GM23248 (cell line): ENCODE measurements at regions not wholly inside any gene's neighbourhood (a gene's known extent, or its start where the extent isn't known, plus 50 kb on each side); places are given as distances from the start of the nearest gene placed in this dataset.

Experiments
- DNase-seq: peaks from one replicate; pipeline ENCODE4 v3.0.0-alpha.2; 2015
- H2AFZ ChIP-seq: fragments of 200-600 bp; sonication (generic); 2 replicates; pipeline ENCODE4 v1.6.1; 2016; ENCODE audit warnings: antibody characterized with exemption
- H3F3A ChIP-seq: fragments of 200-600 bp; sonication (generic); 2 replicates; pipeline ENCODE4 v1.6.1; 2016; ENCODE audit warnings: mild to moderate bottlenecking, antibody characterized with exemption, mixed run types; ENCODE audit not compliant: insufficient read depth
- H3K27ac ChIP-seq: fragments of 200-600 bp; sonication (generic); 2 replicates; pipeline ENCODE4 v1.5.1; 2016; ENCODE audit warnings: mild to moderate bottlenecking
- H3K27me3 ChIP-seq: fragments of 200-600 bp; sonication (generic); replicated peaks from 2 replicates; pipeline ENCODE4 v1.6.1; 2016; ENCODE audit warnings: mild to moderate bottlenecking; ENCODE audit not compliant: insufficient read depth
- H3K36me3 ChIP-seq: fragments of 200-600 bp; sonication (generic); 2 replicates; pipeline ENCODE4 v1.6.1; 2016; ENCODE audit warnings: low read depth, mild to moderate bottlenecking
- H3K4me1 ChIP-seq: fragments of 200-600 bp; sonication (generic); 2 replicates; pipeline ENCODE4 v1.6.1; 2016; ENCODE audit warnings: mild to moderate bottlenecking; ENCODE audit not compliant: insufficient read depth
- H3K4me2 ChIP-seq: fragments of 200-600 bp; sonication (generic); one replicate; pipeline ENCODE4 v1.6.1; 2016; ENCODE audit warnings: mild to moderate bottlenecking; ENCODE audit not compliant: unreplicated experiment
- H3K4me3 ChIP-seq: fragments of 200-600 bp; sonication (generic); 2 replicates; pipeline ENCODE4 v1.5.1; 2016; ENCODE audit warnings: mild to moderate bottlenecking
- H3K79me2 ChIP-seq: fragments of 200-600 bp; sonication (generic); 2 replicates; pipeline ENCODE4 v1.6.1; 2016; ENCODE audit warnings: mild to moderate bottlenecking; ENCODE audit not compliant: insufficient read depth
- H3K9ac ChIP-seq: fragments of 200-600 bp; sonication (generic); 2 replicates; pipeline ENCODE4 v1.6.1; 2016; ENCODE audit warnings: mild to moderate bottlenecking
- H3K9me2 ChIP-seq: fragments of 200-600 bp; sonication (generic); 2 replicates; pipeline ENCODE4 v1.6.1; 2016; ENCODE audit warnings: mixed run types, mild to moderate bottlenecking, moderate library complexity; ENCODE audit not compliant: insufficient read depth
- H3K9me3 ChIP-seq: fragments of 200-600 bp; sonication (generic); one replicate; pipeline ENCODE4 v1.6.1; 2017; ENCODE audit warnings: low read depth
- H4K20me1 ChIP-seq: fragments of 200-600 bp; sonication (generic); 2 replicates; pipeline ENCODE4 v1.6.0; 2016; ENCODE audit not compliant: insufficient read depth
- EZH2 ChIP-seq: fragments of 200-600 bp; sonication (generic); IDR thresholded peaks from 2 replicates; pipeline ENCODE4 v1.6.1; 2018; ENCODE audit warnings: antibody characterized with exemption, mild to moderate bottlenecking; ENCODE audit not compliant: insufficient read depth, poor library complexity, severe bottlenecking
- EZH2phosphoT487 ChIP-seq: fragments of 200-600 bp; sonication (generic); IDR thresholded peaks from 2 replicates; pipeline ENCODE4 v1.6.1; 2018; ENCODE audit warnings: antibody characterized with exemption, moderate library complexity, mild to moderate bottlenecking, low read depth; ENCODE audit not compliant: insufficient read depth
- WGBS, 2 experiments: methylation state at CpG; one replicate each; pipeline ENCODE4 v1.1.6; 2015 to 2017; ENCODE audit warnings: low lambda C conversion rate in 2 of 2, low coverage in 1 of 2; ENCODE audit errors: missing lambda C conversion rate in 2 of 2; 5-methylcytosine and 5-hydroxymethylcytosine counted together
- in situ Hi-C: fragments of 300-500 bp; cut with MboI; formaldehyde crosslinking; loops from 2 replicates; pipeline ENCODE4 v1.15.0; 2020

GRCh38 chr16:64090327-64090726 lies 1031.5 kb downstream of the CDH11 start:
- H3K36me3 ChIP-seq, result no peaks in the 10 kb centered on the region
- in situ Hi-C loops, result no loop called here
- H3K79me2 ChIP-seq, result no peaks in the 10 kb centered on the region
- H3K9me3 ChIP-seq, result no peaks in the 10 kb centered on the region
- DNase-seq, result no peak
- H3K4me2 ChIP-seq, result no peak overlapping the region
- H3K27me3 ChIP-seq, result no peaks in the 10 kb centered on the region
- peaks cover 24% of the 10 kb centered on the region for H3F3A ChIP-seq
- no peak overlapping the region for H2AFZ ChIP-seq
- TF ChIP-seq EZH2 (no peak), EZH2phosphoT487 (no peak)
- peaks cover 35% of the 10 kb centered on the region for H3K4me1 ChIP-seq
- no peak overlapping the region for H3K9ac ChIP-seq
- 74 to 79% methylated on average over 2 of the region's 2 CpGs for WGBS, 2 experiments
- H3K9me2 ChIP-seq, result no peaks in the 10 kb centered on the region
- H4K20me1 ChIP-seq, result no peaks in the 10 kb centered on the region
- no peak overlapping the region for H3K4me3 ChIP-seq
- H3K27ac ChIP-seq, result no peak overlapping the region

GRCh38 chr16:64089697-64090096 lies 1032.2 kb downstream of the CDH11 start:
- no peaks in the 10 kb centered on the region for H4K20me1 ChIP-seq
- H3K36me3 ChIP-seq, result no peaks in the 10 kb centered on the region
- TF ChIP-seq EZH2 (no peak), EZH2phosphoT487 (no peak)
- H3F3A ChIP-seq, result peaks cover 20% of the 10 kb centered on the region; the same call in 1 of the 2 replicates
- H2AFZ ChIP-seq, result no peak overlapping the region
- no peak overlapping the region for H3K9ac ChIP-seq
- H3K27me3 ChIP-seq, result no peaks in the 10 kb centered on the region
- H3K4me1 ChIP-seq, result peaks cover 29% of the 10 kb centered on the region
- DNase-seq, result peak; percentile 38
- no peaks in the 10 kb centered on the region for H3K9me3 ChIP-seq
- in situ Hi-C loops, result no loop called here
- no peaks in the 10 kb centered on the region for H3K9me2 ChIP-seq
- H3K79me2 ChIP-seq, result no peaks in the 10 kb centered on the region
- H3K4me2 ChIP-seq, result no peak overlapping the region
- H3K4me3 ChIP-seq, result no peak overlapping the region
- no peak overlapping the region for H3K27ac ChIP-seq

- in situ Hi-C loops, result no loop called here
- Histone ChIP-seq H3K9me2 (no peaks in the 10 kb centered on the region), H3K27ac (no peak overlapping the region), H3K4me1 (peaks cover 20% of the 10 kb centered on the region), H3K4me3 (no peak overlapping the region), H3K4me2 (no peak overlapping the region), H3K9me3 (no peaks in the 10 kb centered on the region), H3K79me2 (no peaks in the 10 kb centered on the region), H3F3A (peaks cover 11% of the 10 kb centered on the region; the same call in 1 of the 2 replicates), H2AFZ (no peak overlapping the region), H3K9ac (no peak overlapping the region), H3K27me3 (no peaks in the 10 kb centered on the region), H3K36me3 (no peaks in the 10 kb centered on the region), H4K20me1 (no peaks in the 10 kb centered on the region)
- 85 to 89% methylated on average over 5 of the region's 5 CpGs for WGBS, 2 experiments
- no peak for DNase-seq
- TF ChIP-seq EZH2phosphoT487 (no peak), EZH2 (no peak)
These were observed 1033.0 kb downstream of the CDH11 start for GRCh38 chr16:64088838-64089237.

DNA sequence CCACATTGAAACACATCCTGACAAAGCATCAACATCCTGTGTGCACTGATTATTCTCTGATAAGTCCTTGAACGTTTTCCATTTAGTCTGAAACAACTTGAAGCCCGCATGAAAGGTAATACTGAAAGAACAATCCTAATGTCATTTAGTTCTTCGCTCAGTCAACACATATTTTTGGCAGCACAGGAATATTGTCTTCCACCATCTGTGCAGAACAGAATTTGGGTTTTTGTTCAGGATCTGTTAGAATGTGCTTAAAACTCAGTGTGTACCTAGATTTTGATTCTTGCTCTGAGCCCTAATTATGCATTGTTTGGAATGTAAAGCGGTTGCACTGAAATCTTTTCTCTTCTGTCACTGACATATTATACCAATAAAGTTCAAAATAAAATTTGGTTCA lies 1036.6 kb downstream of the CDH11 start:
- Histone ChIP-seq H3K9me2 (no peaks in the 10 kb centered on the region), H4K20me1 (no peaks in the 10 kb centered on the region), H3K27ac (no peak overlapping the region), H3K79me2 (no peaks in the 10 kb centered on the region), H3K4me3 (no peak overlapping the region), H2AFZ (no peak overlapping the region), H3K4me1 (no peaks in the 10 kb centered on the region), H3K27me3 (no peaks in the 10 kb centered on the region), H3K4me2 (no peak overlapping the region), H3F3A (no peaks in the 10 kb centered on the region), H3K9me3 (no peaks in the 10 kb centered on the region), H3K9ac (no peak overlapping the region), H3K36me3 (no peaks in the 10 kb centered on the region)
- in situ Hi-C loops, result no loop called here
- WGBS, 2 experiments, result 60 to 66% methylated on average over 4 of the region's 4 CpGs
- DNase-seq, result no peak
- TF ChIP-seq EZH2phosphoT487 (no peak), EZH2 (no peak)

DNA sequence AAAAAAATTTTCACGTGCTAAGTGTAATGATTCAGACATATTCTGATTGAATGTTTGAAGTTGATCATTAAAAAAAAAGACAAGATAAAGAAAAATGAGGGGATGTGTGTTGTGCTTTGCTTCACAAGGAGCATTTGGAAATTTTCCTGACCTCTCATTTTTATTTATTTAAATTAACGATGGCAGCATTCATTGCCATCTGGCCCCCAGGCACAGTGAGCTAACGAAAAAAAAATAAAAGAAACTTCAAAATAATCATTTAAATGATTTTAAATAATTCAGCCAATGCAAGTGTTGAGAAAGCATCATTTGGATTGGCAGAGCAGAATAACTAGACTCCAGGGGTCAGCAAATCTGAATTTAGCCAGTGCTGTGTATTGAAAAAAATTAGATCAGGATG lies 1037.2 kb downstream of the CDH11 start:
- Histone ChIP-seq H3K4me1 (no peaks in the 10 kb centered on the region), H3K9ac (no peak overlapping the region), H3F3A (no peaks in the 10 kb centered on the region), H3K4me2 (no peak overlapping the region), H4K20me1 (no peaks in the 10 kb centered on the region), H2AFZ (no peak overlapping the region), H3K9me2 (no peaks in the 10 kb centered on the region), H3K36me3 (no peaks in the 10 kb centered on the region), H3K4me3 (no peak overlapping the region), H3K27ac (no peak overlapping the region), H3K27me3 (no peaks in the 10 kb centered on the region), H3K9me3 (no peaks in the 10 kb centered on the region), H3K79me2 (no peaks in the 10 kb centered on the region)
- no peak for DNase-seq
- in situ Hi-C loops, result no loop called here
- TF ChIP-seq EZH2, result no peak
- no peak for TF ChIP-seq EZH2phosphoT487
- 56 to 59% methylated on average over 3 of the region's 3 CpGs for WGBS, 2 experiments
